ENCODE measurements at regions not wholly inside any gene's neighbourhood (a gene's known extent, or its start where the extent isn't known, plus 50 kb on each side); places are given as distances from the start of the nearest gene placed in this dataset.

GRCh38 chr12:25714198-25714984 is 161.3 kb upstream of the LMNTD1 start:
- H3K36me3 Mint-ChIP-seq, result no peaks in the 10 kb centered on the region
- ATAC-seq (replicated peaks in 1 of 4) (no peak), DNase-seq (no peak)
- H3K9me3 Mint-ChIP-seq, result peaks cover 0 to 2% (median 0%) of the 10 kb centered on the region in 3 donors
- peaks cover 0 to 16% (median 6%) of the 10 kb centered on the region in 3 donors for H3K4me1 Mint-ChIP-seq
- H3K4me3 Mint-ChIP-seq, result no peak overlapping the region
- CTCF ChIA-PET, result no interaction called here
- Histone ChIP-seq H3K27me3 (replicated peaks in 1 of 2; ENCODE audit: control insufficient read depth in 2 of 2, extremely low read depth in 1 of 2, insufficient read depth in 2 of 2, low read length in 1 of 2) (no peaks in the 10 kb centered on the region), H3K4me1 (ENCODE audit: control insufficient read depth in 1 of 2, extremely low read depth in 1 of 2, insufficient read depth in 2 of 2, low read length in 2 of 2) (no peaks in the 10 kb centered on the region), H3K27ac (ENCODE audit: low read length) (no peak overlapping the region), H3K9me3 (peaks cover 3% of the 10 kb centered on the region), H3K36me3 (ENCODE audit: control insufficient read depth in 2 of 2, extremely low read depth in 1 of 2, insufficient read depth in 1 of 2, low read length in 1 of 2) (no peaks in the 10 kb centered on the region), H3K4me3 (ENCODE audit: control insufficient read depth in 1 of 2, extremely low read depth in 1 of 2, low read length in 1 of 2) (no peak overlapping the region)
- H3K27ac Mint-ChIP-seq, result no peak overlapping the region
- 83% methylated on average over 1 of the region's 6 CpGs for WGBS (ENCODE audit: insufficient coverage)
- POLR2A ChIA-PET, result no interaction called here
- peaks cover 0 to 4% of the 10 kb centered on the region in 2 donors for H3K27me3 Mint-ChIP-seq

- Histone ChIP-seq H3K27me3 (replicated peaks in 1 of 2; ENCODE audit: control insufficient read depth in 2 of 2, extremely low read depth in 1 of 2, insufficient read depth in 2 of 2, low read length in 1 of 2) (no peaks in the 10 kb centered on the region), H3K4me1 (ENCODE audit: control insufficient read depth in 1 of 2, extremely low read depth in 1 of 2, insufficient read depth in 2 of 2, low read length in 2 of 2) (no peaks in the 10 kb centered on the region), H3K27ac (ENCODE audit: low read length) (no peak overlapping the region), H3K9me3 (peaks cover 3% of the 10 kb centered on the region), H3K36me3 (ENCODE audit: control insufficient read depth in 2 of 2, extremely low read depth in 1 of 2, insufficient read depth in 1 of 2, low read length in 1 of 2) (no peaks in the 10 kb centered on the region), H3K4me3 (ENCODE audit: control insufficient read depth in 1 of 2, extremely low read depth in 1 of 2, low read length in 1 of 2) (no peak overlapping the region)
- WGBS (ENCODE audit: insufficient coverage), result no CpG with 5 or more reads among the region's 3 CpGs
- no peak for DNase-seq
- no peak overlapping the region for H3K4me3 Mint-ChIP-seq
- no peak for ATAC-seq (replicated peaks in 1 of 4)
- peaks cover 0 to 4% of the 10 kb centered on the region in 2 donors for H3K27me3 Mint-ChIP-seq
- ChIA-PET POLR2A (no interaction called here), CTCF (no interaction called here)
- no peaks in the 10 kb centered on the region for H3K36me3 Mint-ChIP-seq
- no peak overlapping the region for H3K27ac Mint-ChIP-seq
- peaks cover 0 to 2% (median 0%) of the 10 kb centered on the region in 3 donors for H3K9me3 Mint-ChIP-seq
- peaks cover 0 to 16% (median 6%) of the 10 kb centered on the region in 3 donors for H3K4me1 Mint-ChIP-seq
These were observed 162.0 kb upstream of the LMNTD1 start for GRCh38 chr12:25715102-25715501.

GRCh38 chr12:25716842-25717241 is 163.8 kb upstream of the LMNTD1 start:
- H3K9me3 ChIP-seq, result no peaks in the 10 kb centered on the region
- H3K27ac ChIP-seq (ENCODE audit: low read length), result no peak overlapping the region
- H3K27me3 ChIP-seq (replicated peaks in 1 of 2; ENCODE audit: control insufficient read depth in 2 of 2, extremely low read depth in 1 of 2, insufficient read depth in 2 of 2, low read length in 1 of 2), result no peaks in the 10 kb centered on the region
- Mint-ChIP-seq H3K36me3 (no peaks in the 10 kb centered on the region), H3K27ac (no peak overlapping the region), H3K27me3 (peaks cover 0 to 4% of the 10 kb centered on the region in 2 donors), H3K4me1 (peaks cover 0 to 16% (median 6%) of the 10 kb centered on the region in 3 donors), H3K4me3 (no peak overlapping the region), H3K9me3 (no peaks in the 10 kb centered on the region)
- ATAC-seq (replicated peaks in 1 of 4), result no peak
- CTCF ChIA-PET, result no interaction called here
- H3K4me1 ChIP-seq (ENCODE audit: control insufficient read depth in 1 of 2, extremely low read depth in 1 of 2, insufficient read depth in 2 of 2, low read length in 2 of 2), result no peaks in the 10 kb centered on the region
- H3K36me3 ChIP-seq (ENCODE audit: control insufficient read depth in 2 of 2, extremely low read depth in 1 of 2, insufficient read depth in 1 of 2, low read length in 1 of 2), result no peaks in the 10 kb centered on the region
- no peak overlapping the region for H3K4me3 ChIP-seq (ENCODE audit: control insufficient read depth in 1 of 2, extremely low read depth in 1 of 2, low read length in 1 of 2)
- POLR2A ChIA-PET, result interaction anchor here in 1 of 2 donors (0.6 kb wide), 1 partner anchor 138 kb away, joined by 3 read pairs; no protein-coding TSS in a partner anchor
- no peak for DNase-seq

GRCh38 chr12:25717552-25717951 is 164.5 kb upstream of the LMNTD1 start:
- H3K36me3 Mint-ChIP-seq, result no peaks in the 10 kb centered on the region
- Histone ChIP-seq H3K36me3 (ENCODE audit: control insufficient read depth in 2 of 2, extremely low read depth in 1 of 2, insufficient read depth in 1 of 2, low read length in 1 of 2) (no peaks in the 10 kb centered on the region), H3K4me1 (ENCODE audit: control insufficient read depth in 1 of 2, extremely low read depth in 1 of 2, insufficient read depth in 2 of 2, low read length in 2 of 2) (no peaks in the 10 kb centered on the region), H3K4me3 (ENCODE audit: control insufficient read depth in 1 of 2, extremely low read depth in 1 of 2, low read length in 1 of 2) (no peak overlapping the region), H3K27me3 (replicated peaks in 1 of 2; ENCODE audit: control insufficient read depth in 2 of 2, extremely low read depth in 1 of 2, insufficient read depth in 2 of 2, low read length in 1 of 2) (no peaks in the 10 kb centered on the region), H3K9me3 (no peaks in the 10 kb centered on the region), H3K27ac (ENCODE audit: low read length) (no peak overlapping the region)
- POLR2A ChIA-PET, result no interaction called here
- CTCF ChIA-PET, result no interaction called here
- no CpG with 5 or more reads among the region's 4 CpGs for WGBS (ENCODE audit: insufficient coverage)
- H3K9me3 Mint-ChIP-seq, result no peaks in the 10 kb centered on the region
- ATAC-seq (replicated peaks in 1 of 4), result no peak
- H3K4me3 Mint-ChIP-seq, result peak overlapping the region in 1 of 3 donors; percentile 10
- DNase-seq, result no peak
- H3K27ac Mint-ChIP-seq, result no peak overlapping the region
- peaks cover 0 to 16% (median 6%) of the 10 kb centered on the region in 3 donors for H3K4me1 Mint-ChIP-seq
- peaks cover 0 to 4% of the 10 kb centered on the region in 2 donors for H3K27me3 Mint-ChIP-seq

GRCh38 chr12:25718081-25718731 is 165.1 kb upstream of the LMNTD1 start:
- Mint-ChIP-seq H3K36me3 (no peaks in the 10 kb centered on the region), H3K27me3 (peaks cover 0 to 4% of the 10 kb centered on the region in 2 donors), H3K4me3 (no peak overlapping the region), H3K4me1 (peaks cover 0 to 16% (median 6%) of the 10 kb centered on the region in 3 donors), H3K9me3 (no peaks in the 10 kb centered on the region), H3K27ac (no peak overlapping the region)
- DNase-seq, result no peak
- ChIA-PET CTCF (no interaction called here), POLR2A (no interaction called here)
- Histone ChIP-seq H3K27me3 (replicated peaks in 1 of 2; ENCODE audit: control insufficient read depth in 2 of 2, extremely low read depth in 1 of 2, insufficient read depth in 2 of 2, low read length in 1 of 2) (no peaks in the 10 kb centered on the region), H3K4me1 (ENCODE audit: control insufficient read depth in 1 of 2, extremely low read depth in 1 of 2, insufficient read depth in 2 of 2, low read length in 2 of 2) (no peaks in the 10 kb centered on the region), H3K36me3 (ENCODE audit: control insufficient read depth in 2 of 2, extremely low read depth in 1 of 2, insufficient read depth in 1 of 2, low read length in 1 of 2) (no peaks in the 10 kb centered on the region), H3K4me3 (ENCODE audit: control insufficient read depth in 1 of 2, extremely low read depth in 1 of 2, low read length in 1 of 2) (no peak overlapping the region), H3K27ac (ENCODE audit: low read length) (no peak overlapping the region), H3K9me3 (no peaks in the 10 kb centered on the region)
- no CpG with 5 or more reads among the region's 2 CpGs for WGBS (ENCODE audit: insufficient coverage)
- no peak for ATAC-seq (replicated peaks in 1 of 4)

GRCh38 chr12:25719505-25719904 is 166.4 kb upstream of the LMNTD1 start:
- Histone ChIP-seq H3K9me3 (no peaks in the 10 kb centered on the region), H3K4me1 (ENCODE audit: control insufficient read depth in 1 of 2, extremely low read depth in 1 of 2, insufficient read depth in 2 of 2, low read length in 2 of 2) (no peaks in the 10 kb centered on the region), H3K36me3 (ENCODE audit: control insufficient read depth in 2 of 2, extremely low read depth in 1 of 2, insufficient read depth in 1 of 2, low read length in 1 of 2) (no peaks in the 10 kb centered on the region), H3K27ac (ENCODE audit: low read length) (no peak overlapping the region), H3K27me3 (replicated peaks in 1 of 2; ENCODE audit: control insufficient read depth in 2 of 2, extremely low read depth in 1 of 2, insufficient read depth in 2 of 2, low read length in 1 of 2) (no peaks in the 10 kb centered on the region), H3K4me3 (ENCODE audit: control insufficient read depth in 1 of 2, extremely low read depth in 1 of 2, low read length in 1 of 2) (no peak overlapping the region)
- Mint-ChIP-seq H3K27me3 (peaks cover 0 to 4% of the 10 kb centered on the region in 2 donors), H3K4me3 (no peak overlapping the region), H3K9me3 (no peaks in the 10 kb centered on the region), H3K4me1 (peaks cover 0 to 16% (median 6%) of the 10 kb centered on the region in 3 donors), H3K27ac (no peak overlapping the region), H3K36me3 (no peaks in the 10 kb centered on the region)
- ATAC-seq (replicated peaks in 1 of 4) (no peak), DNase-seq (no peak)
- ChIA-PET POLR2A (no interaction called here), CTCF (no interaction called here)
- WGBS (ENCODE audit: insufficient coverage), result no CpG with 5 or more reads among the region's 4 CpGs

Measured in T-cell (primary cell).